SK-N-SH (cell line): ENCODE measurements at regions not wholly inside any gene's neighbourhood (a gene's known extent, or its start where the extent isn't known, plus 50 kb on each side); places are given as distances from the start of the nearest gene placed in this dataset.

Experiments used
- CHD2 ChIP-seq: fragments of 150-350 bp; IDR thresholded peaks from 2 replicates; pipeline ENCODE4 v1.6.1; 2018; ENCODE audit warnings: low read length; ENCODE audit not compliant: partially characterized antibody
- RAD21 ChIP-seq: IDR thresholded peaks from 2 replicates; pipeline ENCODE4 v1.6.1; 2012; ENCODE audit warnings: mild to moderate bottlenecking, low read length
- TEAD4 ChIP-seq: IDR thresholded peaks from 2 replicates; pipeline ENCODE4 v1.4.0; 2012; ENCODE audit warnings: mild to moderate bottlenecking, borderline replicate concordance; ENCODE audit not compliant: insufficient read depth

DNA sequence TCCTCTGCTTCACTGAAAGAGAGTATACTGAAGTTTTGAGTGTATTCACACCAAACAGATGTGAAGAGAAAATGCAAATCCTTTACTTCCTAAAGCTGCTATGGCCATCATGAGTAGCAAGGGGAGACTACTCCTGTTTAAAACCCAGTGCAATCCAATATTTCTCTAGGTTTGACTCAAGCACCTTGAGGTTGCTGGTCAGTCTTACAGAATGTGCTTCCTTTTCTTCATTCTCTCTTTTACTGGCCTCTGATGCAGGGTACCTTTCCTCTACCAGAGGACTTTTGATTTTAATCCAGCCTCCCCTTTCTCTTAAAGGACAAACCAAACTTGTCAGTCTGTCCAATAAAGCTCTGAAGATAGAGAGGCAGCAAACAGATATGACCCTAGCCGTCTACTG lies 98.1 kb upstream of the TLE4 start:
- no peak for TF ChIP-seq RAD21
- no peak for TF ChIP-seq TEAD4
- TF ChIP-seq CHD2: no peak
